ENCODE measurements at regions not wholly inside any gene's neighbourhood (a gene's known extent, or its start where the extent isn't known, plus 50 kb on each side); places are given as distances from the start of the nearest gene placed in this dataset.

GRCh38 chr9:79395228-79395627, 176.5 kb upstream of the TLE4 start:
- TF ChIP-seq CTCF (IDR thresholded peaks at IDR 0.05; ENCODE audit: low read length) (no peak), EZH2 (optimal IDR thresholded peaks at IDR 0.05; ENCODE audit: low read depth, low read length) (no peak)
